GM06990 (cell line): ENCODE measurements at regions not wholly inside any gene's neighbourhood (a gene's known extent, or its start where the extent isn't known, plus 50 kb on each side); places are given as distances from the start of the nearest gene placed in this dataset.

Experiments used
- DNase-seq: peaks from one replicate; pipeline ENCODE4 v3.0.0-alpha.2; 2011; ENCODE audit not compliant: insufficient read length; ENCODE audit errors: extremely low read depth
- H3K27me3 ChIP-seq: replicated peaks from 2 replicates; pipeline ENCODE4 v1.6.0; 2011; ENCODE audit warnings: low read length; ENCODE audit not compliant: control insufficient read depth, insufficient read depth
- H3K36me3 ChIP-seq: 2 replicates; pipeline ENCODE4 v1.5.1; 2011; ENCODE audit warnings: low read length; ENCODE audit not compliant: control insufficient read depth, insufficient read depth
- H3K4me3 ChIP-seq: replicated peaks from 2 replicates; pipeline ENCODE4 v1.5.1; 2011; ENCODE audit warnings: low read depth, mild to moderate bottlenecking, control low read depth, low read length
- CTCF ChIP-seq: IDR thresholded peaks from 2 replicates; pipeline ENCODE4 v1.5.1; 2011; ENCODE audit warnings: low read length, control low read depth, mild to moderate bottlenecking, inconsistent platforms; ENCODE audit not compliant: insufficient read depth, poor library complexity, severe bottlenecking

GRCh38 chr13:72126424-72126823, 259.4 kb upstream of the DACH1 start:
- no peak overlapping the region for H3K4me3 ChIP-seq
- TF ChIP-seq CTCF, result no peak

GRCh38 chr13:72125561-72125960, 258.6 kb upstream of the DACH1 start:
- no peak for TF ChIP-seq CTCF
- H3K4me3 ChIP-seq, result no peak overlapping the region

More at GRCh38 chr13:72126424-72126823, 259.4 kb upstream of the DACH1 start:
- Histone ChIP-seq H3K36me3 (no peaks in the 10 kb centered on the region), H3K27me3 (no peaks in the 10 kb centered on the region)
- no peak for DNase-seq

DNA sequence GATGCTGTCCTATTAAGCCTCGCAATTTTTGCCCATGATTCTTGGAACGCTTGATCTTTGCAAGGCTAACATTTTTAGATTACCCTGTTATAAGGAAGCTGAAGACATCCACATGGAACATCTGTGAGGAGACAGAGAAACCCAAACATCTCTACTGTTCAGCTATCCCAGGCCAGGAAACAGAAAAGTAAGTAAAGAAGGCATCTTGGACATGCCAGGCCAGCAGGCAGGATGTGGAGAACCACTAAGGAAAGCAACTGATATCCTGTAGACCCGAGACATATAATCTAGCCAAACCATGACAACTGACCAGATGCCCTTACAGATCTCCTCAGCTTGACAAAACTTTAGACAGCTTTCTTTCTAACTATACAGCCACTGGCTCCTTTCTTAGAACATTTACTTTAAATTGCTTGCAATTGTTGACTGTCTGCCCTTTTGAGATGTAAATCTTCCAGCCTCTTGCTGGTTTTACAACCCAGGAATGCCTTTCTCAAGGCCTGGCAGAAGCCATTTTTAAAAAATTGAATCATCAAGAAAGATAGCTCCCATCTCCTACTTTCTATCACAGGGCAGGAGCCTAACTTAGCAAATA, 255.8 kb upstream of the DACH1 start:
- H3K4me3 ChIP-seq, result no peak overlapping the region
- TF ChIP-seq CTCF, result no peak
- no peak for DNase-seq
- H3K36me3 ChIP-seq, result no peaks in the 10 kb centered on the region
- no peaks in the 10 kb centered on the region for H3K27me3 ChIP-seq

More at GRCh38 chr13:72125561-72125960, 258.6 kb upstream of the DACH1 start:
- Histone ChIP-seq H3K36me3 (no peaks in the 10 kb centered on the region), H3K27me3 (no peaks in the 10 kb centered on the region)
- no peak for DNase-seq

- no peak for TF ChIP-seq CTCF
- DNase-seq, result no peak
- no peaks in the 10 kb centered on the region for H3K36me3 ChIP-seq
Measured at GRCh38 chr13:72121466-72121865, 254.5 kb upstream of the DACH1 start.

DNA sequence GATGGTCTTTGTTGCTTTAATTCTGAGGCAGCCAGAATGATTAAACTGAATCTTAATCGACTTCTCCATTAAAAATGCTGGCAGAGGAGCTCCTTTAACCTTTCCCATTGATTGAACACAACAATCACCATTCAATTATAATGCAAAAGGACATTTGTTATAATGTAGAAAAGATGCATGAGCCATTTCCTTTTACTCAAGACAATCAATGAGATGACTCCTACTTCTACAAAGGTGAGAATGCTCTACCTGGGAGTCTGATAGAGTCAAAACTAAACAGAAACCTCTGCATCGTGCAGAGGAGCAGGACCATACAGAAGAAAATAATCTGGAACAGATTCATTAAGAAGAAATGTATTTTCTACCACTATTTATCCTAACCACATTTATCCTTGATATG, 253.6 kb upstream of the DACH1 start:
- H3K27me3 ChIP-seq, result no peaks in the 10 kb centered on the region
- no peak for DNase-seq
- no peak for TF ChIP-seq CTCF
- no peak overlapping the region for H3K4me3 ChIP-seq
- no peaks in the 10 kb centered on the region for H3K36me3 ChIP-seq

More at GRCh38 chr13:72121466-72121865, 254.5 kb upstream of the DACH1 start:
- Histone ChIP-seq H3K27me3 (no peaks in the 10 kb centered on the region), H3K4me3 (no peak overlapping the region)

- TF ChIP-seq CTCF, result no peak
- Histone ChIP-seq H3K36me3 (no peaks in the 10 kb centered on the region), H3K4me3 (no peak overlapping the region), H3K27me3 (no peaks in the 10 kb centered on the region)
- DNase-seq, result no peak
Measured at GRCh38 chr13:72113931-72114330, 246.9 kb upstream of the DACH1 start.
